Activated effector memory CD4-positive, alpha-beta T cell treated with Interleukin-2 at 50 U/mL for 16 hours (primary cell): ENCODE measurements at regions not wholly inside any gene's neighbourhood (a gene's known extent, or its start where the extent isn't known, plus 50 kb on each side); places are given as distances from the start of the nearest gene placed in this dataset.
"Not testable (repeated sequence)": the region's sequence is repeated elsewhere in the genome, so short reads cannot be mapped to it uniquely, and the experiment has no call there.

Experiments
- DNase-seq: peaks from one replicate; pipeline ENCODE4 v3.0.0-alpha.2; 2020

DNA sequence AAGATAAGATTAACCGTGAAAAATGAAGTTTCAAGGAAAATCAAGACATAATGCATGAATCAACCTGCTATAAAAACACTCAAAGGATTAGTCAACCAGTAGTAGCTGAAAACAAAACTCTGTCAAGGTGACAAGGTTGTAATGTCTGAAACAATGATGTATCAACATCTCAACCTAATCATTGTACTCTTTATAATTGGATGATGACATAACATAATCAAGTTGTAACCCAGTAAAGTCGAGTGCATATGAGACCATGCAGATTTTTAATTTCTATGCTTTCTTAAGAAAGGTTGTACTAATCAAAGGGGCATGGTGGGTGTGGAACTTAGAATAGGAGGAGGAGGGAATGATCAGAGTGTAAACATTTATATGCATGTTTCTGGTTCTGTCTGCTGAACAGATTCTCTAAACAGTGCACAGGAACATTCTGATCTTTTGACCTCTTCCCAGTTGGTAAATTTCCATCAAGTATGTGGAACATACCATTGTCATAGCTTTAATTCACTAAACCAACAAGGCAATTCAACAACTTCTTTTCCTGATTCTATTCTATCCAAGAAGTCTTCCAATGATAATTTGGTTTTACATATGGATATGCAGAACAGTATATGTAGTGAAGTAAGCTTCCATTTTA, 253.7 kb downstream of the TTC6 start:
- no peak for DNase-seq

DNA sequence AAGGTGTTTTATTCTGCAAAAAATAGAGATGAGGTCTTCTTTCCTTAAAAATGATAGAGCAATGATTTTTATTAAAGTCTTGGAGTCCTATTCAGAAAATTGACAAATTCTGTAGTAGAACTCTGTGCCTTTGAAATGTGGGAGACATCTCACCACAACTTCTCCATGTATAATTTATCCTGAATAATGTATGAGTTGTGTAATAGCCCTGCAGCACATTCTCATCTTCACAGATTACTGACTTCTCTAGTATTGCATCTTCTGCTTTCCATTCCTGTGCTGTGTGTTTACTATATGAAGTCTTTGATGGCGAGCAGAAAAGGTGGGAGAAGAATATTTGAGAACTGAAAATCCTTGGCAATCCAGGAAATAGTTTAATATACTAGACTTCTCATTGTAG, 255.6 kb downstream of the TTC6 start:
- DNase-seq = no peak

GRCh38 chr14:37855871-37856270, 260.4 kb downstream of the TTC6 start:
- DNase-seq = no peak

DNA sequence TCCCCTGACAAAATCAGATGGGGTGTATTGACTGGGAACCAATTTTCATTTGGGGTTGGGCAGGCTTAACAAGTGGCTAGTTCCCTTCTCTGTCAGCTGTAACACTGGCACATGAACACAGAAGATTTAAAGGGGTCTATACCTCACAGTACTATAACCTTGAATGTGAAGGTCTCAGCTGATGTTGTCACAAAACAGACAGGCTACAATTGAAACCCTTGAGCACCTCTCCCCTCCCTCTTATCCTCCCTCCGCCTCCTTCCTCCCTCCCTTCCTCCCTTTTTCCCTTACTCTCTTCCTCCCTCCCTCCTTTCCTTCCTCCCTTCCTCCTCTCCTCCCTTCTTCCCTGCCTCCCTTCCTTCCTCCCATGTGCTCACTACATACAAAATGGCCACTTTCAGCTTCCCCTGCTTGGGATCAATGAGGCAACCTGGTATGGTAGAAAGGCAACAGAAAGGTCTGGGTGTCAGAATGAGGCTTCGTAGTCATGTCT, 262.4 kb downstream of the TTC6 start:
- no peak for DNase-seq

DNA sequence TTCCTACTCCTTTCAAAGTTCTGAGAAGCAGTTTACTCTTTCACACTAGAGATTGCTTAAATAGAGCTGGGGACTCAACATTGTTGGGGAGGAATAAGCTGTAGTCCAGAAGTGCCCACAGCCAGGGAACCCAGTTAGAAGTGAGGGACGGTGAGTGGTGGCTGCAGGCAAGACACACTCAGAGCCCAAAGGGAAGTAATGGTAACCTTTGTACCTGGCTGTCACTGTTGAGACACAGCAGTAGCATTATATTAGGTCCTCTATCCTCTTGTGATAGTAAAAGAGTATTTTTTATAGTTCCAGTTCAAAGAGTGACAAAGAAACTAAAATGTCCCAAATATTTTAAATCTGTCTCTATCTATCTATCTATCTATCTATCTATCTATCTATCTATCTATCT, 263.3 kb downstream of the TTC6 start:
- no peak for DNase-seq

GRCh38 chr14:37859177-37859576, 263.7 kb downstream of the TTC6 start:
- no peak for DNase-seq

DNA sequence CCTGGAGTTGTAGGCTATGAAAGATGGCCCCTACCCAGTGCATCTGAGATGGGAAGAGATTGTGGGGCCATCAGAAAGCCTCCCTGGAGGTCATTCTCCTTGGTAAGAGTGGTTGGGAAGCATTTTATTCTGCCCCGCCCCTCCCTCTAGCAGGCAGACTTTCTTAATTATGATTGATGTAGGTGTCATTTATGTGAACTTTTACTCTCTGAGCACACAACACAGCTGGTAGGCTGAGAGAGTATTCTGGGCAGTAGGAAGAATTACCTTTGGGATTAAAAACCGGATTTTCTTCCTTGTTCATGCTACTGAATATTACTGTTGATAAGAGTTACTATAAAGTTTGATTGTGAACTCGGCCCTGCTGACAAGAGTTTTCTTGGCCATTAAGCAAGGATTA, 266.8 kb downstream of the TTC6 start:
- no peak for DNase-seq

GRCh38 chr14:37864128-37864527, 268.7 kb downstream of the TTC6 start:
- DNase-seq = no peak

DNA sequence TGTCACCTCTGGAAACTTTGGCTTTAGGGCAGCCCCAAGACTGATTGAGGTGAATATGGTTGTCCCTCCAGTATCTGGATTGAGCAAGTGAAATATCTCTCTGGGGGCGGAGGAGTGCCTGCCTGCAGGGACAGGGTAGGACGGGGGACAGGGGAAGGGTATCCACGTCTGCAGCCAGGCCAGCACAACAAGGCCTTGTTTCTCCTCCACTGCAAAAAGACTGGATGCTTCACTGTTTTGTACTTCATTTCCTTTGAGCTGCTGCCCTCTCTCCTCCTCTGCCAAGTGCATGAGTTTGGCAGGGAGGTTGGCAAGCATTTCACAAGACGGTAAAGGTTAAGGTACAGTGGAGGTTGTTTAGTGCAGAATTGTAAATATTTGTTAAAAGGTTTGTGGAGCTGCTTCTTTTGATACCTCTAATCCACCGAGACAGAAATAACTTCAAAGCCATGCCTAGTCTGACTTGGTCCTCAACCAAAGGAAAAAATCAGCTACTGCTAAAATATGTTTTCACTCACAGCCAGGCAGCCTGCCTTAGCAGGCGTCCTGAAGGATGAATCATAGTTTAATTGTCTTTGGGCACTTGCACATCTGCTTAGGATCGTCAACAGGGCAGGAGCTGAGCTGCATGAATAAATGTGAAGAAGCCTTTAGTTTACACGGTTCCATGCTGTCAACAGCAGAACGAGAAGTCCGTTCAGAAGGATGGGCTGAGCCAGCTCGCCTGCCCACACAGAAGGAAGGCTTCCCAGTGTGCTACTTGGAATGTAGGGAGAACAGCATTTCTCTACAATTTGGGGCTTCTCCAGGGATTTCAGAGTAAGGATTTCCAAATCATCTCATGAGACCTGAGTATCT, 269.7 kb downstream of the TTC6 start:
- DNase-seq = no peak

DNA sequence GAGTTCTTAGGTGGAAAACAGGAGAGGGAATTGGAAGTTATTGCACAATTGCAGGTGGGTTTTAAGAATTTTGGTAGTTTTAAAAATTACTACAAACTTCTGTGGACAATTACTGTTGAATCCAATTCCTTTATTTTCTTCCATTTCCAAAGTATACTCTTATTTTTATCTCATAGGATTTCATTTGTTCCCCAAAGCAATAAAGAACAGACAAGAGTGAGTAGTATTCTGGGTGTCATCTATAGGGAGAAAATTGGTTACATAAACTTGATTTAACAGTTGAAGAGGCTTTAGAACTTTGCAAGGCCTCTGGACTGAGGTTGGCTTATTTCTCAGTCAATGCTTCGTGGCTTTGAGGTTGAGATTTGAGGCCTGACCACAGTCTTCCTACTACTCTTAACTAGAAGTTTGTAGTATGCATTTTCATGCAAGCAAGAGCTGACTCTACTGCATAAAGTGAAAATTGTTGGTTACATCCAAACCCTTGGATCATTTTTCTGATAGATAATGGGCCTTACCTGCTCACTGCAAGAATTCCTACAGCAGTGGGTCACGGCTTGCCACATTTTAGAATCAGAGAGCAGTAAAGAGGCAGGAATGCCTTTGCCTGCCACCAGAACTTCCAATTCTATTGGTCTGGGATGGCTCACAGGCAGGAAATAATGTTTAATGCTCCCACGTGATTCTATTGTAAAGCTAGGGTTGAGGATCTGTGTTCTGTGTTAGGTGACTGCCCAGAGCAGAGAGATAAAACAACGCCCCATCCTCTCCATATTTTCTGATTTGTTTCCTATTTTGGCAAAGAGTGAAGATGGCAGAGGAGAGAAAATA, 270.5 kb downstream of the TTC6 start:
- no peak for DNase-seq

- DNase-seq = no peak
These were observed 274.2 kb downstream of the TTC6 start for GRCh38 chr14:37869633-37870032.

GRCh38 chr14:37870170-37870569, 274.7 kb downstream of the TTC6 start:
- DNase-seq = no peak

DNA sequence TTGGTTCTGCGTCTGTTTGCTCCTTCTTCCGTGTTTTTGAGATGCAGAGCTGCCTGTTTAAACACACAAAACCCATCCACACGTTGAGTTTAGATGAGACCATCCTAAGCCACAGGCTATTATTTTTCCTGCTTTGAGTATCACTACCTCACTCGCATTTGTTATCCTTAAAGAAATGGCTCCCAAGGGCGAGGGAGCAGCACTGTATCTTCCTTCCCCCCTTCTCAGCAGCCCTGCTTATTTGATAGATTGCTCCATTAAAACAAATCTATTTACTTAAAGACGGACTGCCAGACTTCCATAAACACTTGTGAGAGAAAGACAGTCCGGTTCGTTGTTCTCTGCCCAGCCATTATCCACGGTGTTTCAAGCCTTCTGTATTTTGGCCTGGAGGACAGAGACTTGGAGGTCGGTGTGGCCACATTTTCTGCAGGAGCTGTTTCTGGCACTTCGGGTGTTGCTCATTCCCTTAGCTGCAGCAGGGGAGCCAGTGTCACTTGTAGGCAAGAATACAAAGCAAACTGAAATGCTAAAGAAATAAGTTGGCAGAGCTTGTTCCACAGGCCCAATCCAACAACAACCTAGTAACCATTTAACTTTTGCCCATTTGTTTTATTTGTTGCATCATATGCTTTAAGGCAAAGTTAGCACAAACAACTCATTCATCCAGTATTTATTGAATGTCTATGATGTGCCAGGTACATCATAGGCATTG, 275.4 kb downstream of the TTC6 start:
- DNase-seq = no peak

GRCh38 chr14:37874065-37874428, 278.6 kb downstream of the TTC6 start:
- not testable (repeated sequence) for DNase-seq

- DNase-seq = peak; percentile 60
These were observed 279.1 kb downstream of the TTC6 start for GRCh38 chr14:37874429-37875109.

DNA sequence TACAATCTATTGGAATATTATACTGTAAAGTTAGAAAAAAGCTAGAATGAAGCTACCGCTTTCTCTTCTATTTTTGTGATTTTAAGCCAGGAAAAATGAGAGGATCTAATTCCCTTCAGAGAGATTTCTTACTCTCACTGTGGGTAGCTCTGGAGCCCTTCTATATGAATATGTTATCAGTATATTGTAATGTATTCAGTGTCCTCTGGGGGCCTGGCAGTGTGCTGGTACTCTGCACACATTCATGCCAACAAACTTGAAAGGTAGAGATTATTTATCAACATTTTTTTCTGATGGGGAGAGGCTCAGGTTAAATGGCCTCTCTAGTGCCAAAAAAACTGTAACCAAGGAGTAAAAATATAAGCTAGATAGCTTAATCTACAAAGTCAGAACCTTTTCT, 292.8 kb downstream of the TTC6 start:
- DNase-seq = no peak

GRCh38 chr14:37889087-37889486, 293.7 kb downstream of the TTC6 start:
- DNase-seq = no peak

GRCh38 chr14:37890095-37890494, 294.7 kb downstream of the TTC6 start:
- DNase-seq = no peak

DNA sequence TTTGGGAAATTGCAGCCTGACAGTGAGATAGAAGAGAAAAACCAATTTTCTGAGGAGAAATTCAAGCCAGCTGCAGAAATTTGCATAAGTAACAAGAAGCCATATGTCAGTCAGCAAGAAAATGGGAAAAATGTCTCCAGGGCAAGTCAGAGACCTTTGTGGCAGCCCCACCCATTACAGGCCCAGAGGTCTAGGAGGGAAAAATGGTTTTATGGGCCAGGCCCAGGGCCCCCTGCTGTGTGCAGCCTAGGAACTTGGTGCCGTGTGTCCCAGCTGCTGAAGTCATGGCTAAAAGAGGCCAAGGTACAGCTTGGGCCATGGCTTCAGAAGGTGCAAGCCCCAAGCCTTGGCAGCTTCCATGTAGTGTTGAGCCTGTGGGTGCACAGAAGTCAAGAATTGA, 296.1 kb downstream of the TTC6 start:
- DNase-seq = not testable (repeated sequence)

DNA sequence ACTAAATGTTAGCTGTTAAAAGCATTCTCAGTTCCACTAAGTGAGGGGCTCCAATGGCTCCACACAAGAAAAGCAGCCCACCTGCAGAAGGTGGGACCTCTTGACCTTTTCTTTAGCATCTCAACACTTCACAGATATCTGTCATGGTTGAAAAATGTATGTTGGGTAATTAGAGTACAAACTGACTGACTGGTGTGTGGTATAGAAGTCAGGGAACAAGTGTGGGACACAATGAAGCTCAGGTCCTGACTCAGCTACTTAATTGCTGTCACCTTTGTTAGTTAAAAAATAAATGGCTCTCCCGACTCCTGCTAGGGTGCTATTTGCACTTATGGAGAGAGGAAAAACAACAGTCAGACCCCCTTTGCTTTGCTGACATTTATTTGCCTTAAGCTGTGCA, 299.0 kb downstream of the TTC6 start:
- no peak for DNase-seq

DNA sequence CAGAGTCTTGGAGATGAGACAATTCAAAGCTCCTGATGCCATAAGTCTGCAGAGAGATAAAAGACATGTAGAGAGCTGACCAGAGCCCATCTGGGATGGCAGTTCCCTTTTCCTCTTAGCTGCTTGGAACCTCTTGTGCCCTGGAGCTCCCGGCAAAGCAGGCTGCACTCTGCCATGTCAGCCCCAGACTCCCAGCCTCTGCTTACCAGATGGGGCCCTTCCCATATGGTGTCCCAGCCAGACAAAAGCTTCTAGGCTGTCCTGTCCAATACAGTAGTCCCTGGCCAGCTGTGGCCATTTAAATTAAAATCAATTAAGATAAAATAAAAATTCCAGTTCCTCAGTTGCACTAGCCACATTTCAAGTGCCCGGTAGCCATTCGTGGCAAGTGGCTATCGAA, 303.9 kb downstream of the TTC6 start:
- no peak for DNase-seq

GRCh38 chr14:37900561-37900960, 305.1 kb downstream of the TTC6 start:
- no peak for DNase-seq
